CD4-positive, alpha-beta T cell treated with Interleukin-4 for 1 hour (primary cell): ENCODE measurements at regions not wholly inside any gene's neighbourhood (a gene's known extent, or its start where the extent isn't known, plus 50 kb on each side); places are given as distances from the start of the nearest gene placed in this dataset.

ENCODE experiments used
- DNase-seq, 2 donors: peaks; one replicate each; pipeline ENCODE4 v3.0.0-alpha.2; 2020 to 2022

- no peak for DNase-seq
These were observed 98.1 kb upstream of the NFIA start for GRCh38 chr1:60984062-60984799.

GRCh38 chr1:60983701-60984061, 98.7 kb upstream of the NFIA start:
- no peak for DNase-seq

GRCh38 chr1:60982539-60982938, 99.8 kb upstream of the NFIA start:
- DNase-seq: no peak

GRCh38 chr1:60981357-60981756, 101.0 kb upstream of the NFIA start:
- no peak for DNase-seq

GRCh38 chr1:60978421-60979357, 103.7 kb upstream of the NFIA start:
- peak; percentile 21 to 43 for DNase-seq

- DNase-seq: no peak
These were observed 104.7 kb upstream of the NFIA start for GRCh38 chr1:60977661-60978060.

- DNase-seq: no peak
These were observed 107.6 kb upstream of the NFIA start for GRCh38 chr1:60974524-60975372.

- DNase-seq: no peak
These were observed 108.7 kb upstream of the NFIA start for GRCh38 chr1:60973668-60974067.

- DNase-seq: no peak
These were observed 109.5 kb upstream of the NFIA start for GRCh38 chr1:60972841-60973364.

GRCh38 chr1:60971330-60971729, 111.0 kb upstream of the NFIA start:
- DNase-seq: no peak

GRCh38 chr1:60969971-60970509, 112.3 kb upstream of the NFIA start:
- DNase-seq: no peak

GRCh38 chr1:60965280-60965854, 117.0 kb upstream of the NFIA start:
- no peak for DNase-seq

GRCh38 chr1:60963167-60963940, 119.0 kb upstream of the NFIA start:
- no peak for DNase-seq

GRCh38 chr1:60960891-60961461, 121.4 kb upstream of the NFIA start:
- DNase-seq: no peak

GRCh38 chr1:60959701-60960100, 122.7 kb upstream of the NFIA start:
- DNase-seq: no peak

- no peak for DNase-seq
These were observed 124.4 kb upstream of the NFIA start for GRCh38 chr1:60958001-60958400.

GRCh38 chr1:60956520-60956919, 125.8 kb upstream of the NFIA start:
- no peak for DNase-seq

GRCh38 chr1:60952612-60953111, 129.7 kb upstream of the NFIA start:
- DNase-seq: no peak

GRCh38 chr1:60950224-60951063, 131.9 kb upstream of the NFIA start:
- no peak for DNase-seq

- DNase-seq: no peak
These were observed 132.5 kb upstream of the NFIA start for GRCh38 chr1:60949826-60950197.
